ENCODE measurements at regions not wholly inside any gene's neighbourhood (a gene's known extent, or its start where the extent isn't known, plus 50 kb on each side); places are given as distances from the start of the nearest gene placed in this dataset.

DNA sequence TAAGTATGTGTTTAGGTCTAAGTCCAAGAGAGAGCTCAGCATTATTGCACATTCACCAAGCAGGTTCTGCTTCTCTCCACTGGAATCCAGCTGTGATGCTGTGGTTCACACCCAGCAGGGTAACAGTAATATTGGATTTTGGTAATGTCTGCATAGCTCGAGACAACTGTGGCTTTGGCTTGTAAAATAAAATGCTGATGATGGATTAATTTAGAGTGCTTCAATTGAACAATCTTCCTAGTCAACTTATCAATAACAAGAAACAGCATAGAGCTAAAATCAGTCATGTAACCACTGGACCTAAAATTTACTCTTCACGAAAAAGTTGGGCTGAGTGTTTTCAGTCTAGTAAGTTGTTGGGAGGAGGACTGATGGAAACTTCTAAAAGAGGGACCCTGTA lies 709.2 kb downstream of the TYW1 start:
- no peak for DNase-seq

DNA sequence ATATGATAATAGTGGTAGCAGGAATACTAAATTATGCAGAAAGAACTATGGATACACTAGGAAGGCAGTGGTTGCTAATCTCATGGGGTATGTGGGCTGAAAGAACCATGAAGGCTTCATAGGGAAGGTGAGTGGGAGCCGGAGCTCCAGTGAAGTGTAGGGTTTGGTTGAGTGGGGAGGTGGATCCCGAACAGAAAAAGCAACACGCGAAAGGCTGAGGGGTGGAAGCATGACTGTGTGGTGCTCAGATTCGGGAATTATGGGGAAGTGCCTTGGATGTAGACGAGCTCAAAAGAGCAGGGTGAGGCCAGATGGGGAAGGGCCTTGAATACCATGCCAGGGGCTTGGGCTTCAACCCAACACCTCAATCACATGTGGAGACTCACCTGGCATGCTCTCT lies 715.1 kb downstream of the TYW1 start:
- DNase-seq: no peak

DNA sequence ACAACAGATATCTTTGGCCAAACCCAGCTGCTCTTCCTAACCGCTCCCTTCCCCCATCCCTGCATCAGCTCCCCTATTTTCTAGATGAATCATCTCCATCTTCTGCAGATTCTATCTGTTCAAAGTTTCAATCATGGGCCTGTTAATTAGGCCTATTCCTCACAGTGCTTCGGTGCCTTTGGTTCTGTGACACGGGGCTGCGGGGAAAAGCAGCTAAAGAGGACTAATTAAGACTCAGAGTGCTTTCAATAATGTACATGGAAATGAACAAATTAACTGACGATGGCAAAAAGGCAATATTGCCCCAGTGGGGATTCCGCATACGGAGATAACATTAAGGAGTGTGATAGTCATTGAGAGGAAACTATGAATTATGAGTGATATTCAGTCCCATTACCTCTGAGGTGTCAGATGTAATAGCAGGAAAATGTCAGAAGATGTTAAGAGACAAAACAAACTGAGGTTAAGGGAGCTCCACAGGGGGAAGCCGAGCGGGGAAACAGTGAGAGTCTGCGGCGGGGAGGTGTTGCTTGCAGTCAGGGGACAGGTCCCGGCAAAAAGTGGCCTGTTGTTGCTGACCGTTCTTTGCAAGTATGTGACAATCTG lies 716.9 kb downstream of the TYW1 start:
- no peak for DNase-seq

DNA sequence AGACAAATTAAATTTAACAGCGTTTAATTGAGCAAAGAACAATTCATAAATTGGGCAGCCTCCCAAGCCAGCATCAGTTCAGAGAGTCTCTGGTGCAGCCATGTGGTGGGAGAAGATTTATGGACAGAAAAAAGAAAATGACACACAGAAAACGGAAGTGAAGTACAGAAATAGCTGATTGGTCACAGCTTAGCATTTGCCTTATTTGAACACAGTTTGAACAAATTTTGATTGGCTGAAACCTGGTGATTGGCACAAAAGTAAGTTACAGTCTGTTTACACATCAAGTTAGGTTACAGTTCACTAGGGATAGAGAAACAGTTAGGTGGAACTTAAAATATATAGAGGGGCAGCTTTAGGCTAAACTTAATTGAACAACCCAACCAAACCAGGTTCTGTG lies 720.1 kb downstream of the TYW1 start:
- DNase-seq: no peak

DNA sequence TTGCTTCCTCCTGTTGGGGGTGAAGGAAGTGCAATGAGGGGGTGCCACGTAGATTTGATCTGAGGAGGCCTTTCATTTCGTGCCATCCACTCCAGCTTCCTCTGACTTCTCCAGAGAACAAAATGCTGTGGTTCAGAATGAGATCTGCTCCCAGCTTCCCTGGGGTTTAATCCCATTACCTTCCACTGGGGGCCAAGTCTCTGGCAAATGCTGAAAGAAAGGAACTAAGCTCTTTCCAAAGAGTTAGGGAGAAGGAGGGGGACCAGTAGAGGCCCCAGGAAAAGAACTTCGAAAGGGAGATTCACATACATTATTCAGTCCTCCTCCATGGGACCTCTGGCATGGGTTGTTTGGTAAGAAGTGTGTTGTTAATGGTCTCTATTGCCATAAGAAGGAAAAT lies 727.0 kb downstream of the TYW1 start:
- no peak for DNase-seq

DNA sequence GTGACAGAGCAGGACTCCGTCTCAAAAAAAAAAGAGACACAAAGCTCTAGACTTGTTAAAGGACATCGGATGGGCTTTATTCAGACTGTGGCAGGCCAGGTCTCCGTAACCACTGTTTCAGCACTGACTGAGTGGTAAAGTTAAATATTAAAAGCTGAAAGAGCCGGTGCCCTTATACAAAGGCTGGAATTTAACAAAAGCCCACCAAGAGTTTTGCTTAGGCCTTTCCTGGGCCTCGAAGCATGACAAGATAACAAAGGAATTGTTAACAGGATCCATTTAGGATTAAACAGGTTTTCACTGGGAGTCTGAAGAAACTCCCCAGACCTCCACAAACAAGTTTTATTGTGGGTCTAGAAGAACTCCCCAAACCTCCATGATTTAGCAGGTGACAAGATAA lies 727.8 kb downstream of the TYW1 start:
- DNase-seq: no peak

DNA sequence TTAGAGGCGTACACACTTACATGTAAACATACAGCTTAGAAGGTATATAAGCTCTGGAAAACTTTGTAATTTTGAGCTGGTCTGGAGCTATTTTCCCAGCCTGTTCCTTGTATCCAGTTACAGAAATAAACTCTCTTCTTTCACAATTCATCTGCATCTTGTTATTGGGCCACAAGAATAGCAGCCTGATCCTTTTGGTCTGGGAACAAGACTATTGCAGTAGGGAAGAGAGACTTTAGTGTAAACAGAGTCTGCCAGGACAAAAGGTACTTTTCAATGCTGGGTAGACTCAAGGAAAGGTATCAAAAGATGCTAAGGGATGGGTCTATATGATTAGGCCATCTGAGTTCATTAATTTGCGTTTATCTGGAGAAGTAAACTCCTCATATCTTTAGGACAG lies 728.3 kb downstream of the TYW1 start:
- no peak for DNase-seq

DNA sequence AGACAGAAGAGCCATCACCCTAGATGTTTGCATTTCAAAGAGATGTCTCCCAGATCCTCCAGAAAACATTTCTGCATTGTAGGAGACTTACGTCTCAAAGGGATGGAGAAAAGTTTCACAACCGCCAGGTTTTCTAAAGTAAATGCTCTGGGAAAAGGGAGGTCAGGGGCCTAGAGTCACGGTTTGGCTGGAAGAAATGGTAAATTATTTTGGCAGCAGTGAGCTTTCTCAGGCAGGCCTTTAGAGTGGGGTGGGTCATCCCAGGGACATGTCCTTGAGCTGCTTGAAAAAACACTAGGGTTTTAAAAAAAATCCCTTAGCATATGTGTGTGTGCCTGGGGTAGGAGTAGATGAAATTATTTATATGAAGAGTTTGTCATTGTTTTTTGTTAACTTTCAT lies 728.8 kb downstream of the TYW1 start:
- no peak for DNase-seq

DNA sequence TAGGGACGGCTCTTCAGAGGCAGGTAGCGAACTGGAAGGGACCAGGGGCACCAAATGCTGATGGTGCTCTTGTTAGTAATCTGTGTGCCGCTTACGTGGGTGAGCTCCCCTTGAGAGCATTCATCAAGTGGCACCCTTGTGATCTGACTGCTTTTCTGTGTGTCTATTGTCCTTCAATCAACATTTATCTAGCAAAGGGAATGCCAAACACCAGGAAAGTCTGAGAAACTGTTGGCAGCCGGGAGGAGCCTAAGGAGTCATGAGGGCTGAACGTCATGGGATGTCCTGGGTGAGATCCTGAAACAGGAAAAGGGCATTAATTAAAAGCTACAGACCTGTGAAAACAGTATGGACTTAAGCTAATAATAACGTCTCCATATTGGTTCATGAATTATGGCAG lies 733.1 kb downstream of the TYW1 start:
- DNase-seq: peak; percentile 25

DNA sequence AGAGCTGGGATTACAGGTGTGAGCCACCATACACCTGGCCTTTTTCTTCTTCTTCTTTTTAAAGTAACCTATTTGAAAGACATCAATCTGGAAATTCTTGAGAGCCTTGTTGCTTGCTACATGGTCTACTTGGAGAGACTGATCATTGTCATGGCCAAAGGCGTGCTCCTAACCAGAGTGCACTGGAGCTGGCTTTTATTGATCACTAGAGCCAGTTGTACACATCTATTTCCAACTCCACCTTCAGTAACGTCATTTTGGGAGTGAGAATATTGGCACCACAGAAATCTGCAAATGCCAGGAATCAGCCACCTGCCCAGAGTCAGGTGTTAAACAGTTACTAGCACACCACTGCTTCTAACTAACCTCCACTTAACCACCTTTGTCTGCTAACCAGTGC lies 735.1 kb downstream of the TYW1 start:
- DNase-seq: no peak

DNA sequence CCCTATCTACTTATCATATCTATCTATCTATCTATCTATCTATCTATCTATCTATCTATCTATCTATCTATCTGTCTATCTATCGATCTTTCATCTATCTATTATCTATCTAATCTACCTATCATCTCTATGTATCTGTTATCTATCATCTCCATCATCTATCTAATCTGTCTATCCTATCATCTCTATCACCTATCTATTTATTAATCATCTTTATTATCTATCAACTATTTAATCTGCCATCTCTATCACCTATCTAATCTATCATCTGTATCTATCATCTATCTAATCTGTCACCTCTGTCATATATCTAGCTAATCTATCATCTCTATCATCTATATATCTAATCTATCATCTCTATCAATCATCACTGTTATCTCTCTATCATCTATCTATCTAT lies 736.3 kb downstream of the TYW1 start:
- no peak for DNase-seq

DNA sequence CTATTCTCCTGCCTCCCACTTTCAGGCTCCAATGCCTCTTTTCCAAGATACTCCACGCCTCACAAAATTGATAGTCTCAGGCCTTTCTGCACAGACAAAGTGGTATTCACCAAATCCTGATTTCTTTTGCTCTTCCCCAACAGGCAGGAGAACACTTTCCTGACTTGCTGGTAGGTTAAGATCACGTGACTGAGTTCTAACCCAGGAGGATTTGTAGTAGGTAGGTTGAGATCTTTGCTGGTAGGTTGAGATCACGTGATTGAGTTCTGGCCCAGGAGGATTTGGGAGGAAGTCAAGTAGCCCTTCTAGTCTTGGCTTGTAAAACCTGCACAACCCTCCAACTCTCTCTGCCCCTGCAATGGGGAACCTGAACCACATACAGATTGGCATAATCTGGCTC lies 741.5 kb downstream of the TYW1 start:
- DNase-seq: no peak

DNA sequence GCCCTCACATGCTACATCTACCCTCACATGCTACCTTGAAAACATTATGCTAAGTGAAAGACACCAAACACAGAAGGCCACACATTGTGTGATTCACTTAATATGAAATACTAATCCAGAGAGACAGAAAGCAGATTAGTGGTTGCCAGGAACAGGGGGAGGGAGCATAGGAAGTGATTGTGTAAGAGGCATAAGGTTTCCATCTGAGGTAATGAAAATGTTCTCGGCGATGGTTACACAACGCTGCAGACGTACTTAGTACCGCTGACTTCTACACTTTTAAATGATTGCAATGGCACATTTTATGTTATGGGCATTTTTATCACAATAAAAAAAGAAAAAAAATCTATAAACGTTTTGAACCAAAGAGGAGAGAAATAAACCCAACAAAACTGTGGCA lies 742.3 kb downstream of the TYW1 start:
- DNase-seq: no peak

DNA sequence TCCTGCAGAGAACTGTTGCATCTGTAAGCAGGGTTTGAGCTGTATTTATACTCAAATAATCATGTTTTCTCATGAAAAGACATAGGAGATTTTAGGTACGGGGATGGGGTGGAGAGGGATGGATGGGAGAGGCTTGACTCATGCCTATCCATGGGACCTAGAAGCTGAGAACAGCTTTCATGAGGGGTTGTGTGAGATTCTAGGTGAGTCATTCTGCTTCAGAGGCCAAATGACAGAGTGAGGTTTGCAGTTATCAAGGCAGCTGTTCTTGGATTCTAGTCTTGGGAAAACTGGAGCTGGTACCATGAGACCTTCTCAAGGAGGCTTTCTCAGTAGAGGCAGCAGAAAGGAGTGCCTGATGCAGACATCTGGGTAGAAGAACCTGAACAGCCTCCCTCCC lies 746.9 kb downstream of the TYW1 start:
- no peak for DNase-seq

DNA sequence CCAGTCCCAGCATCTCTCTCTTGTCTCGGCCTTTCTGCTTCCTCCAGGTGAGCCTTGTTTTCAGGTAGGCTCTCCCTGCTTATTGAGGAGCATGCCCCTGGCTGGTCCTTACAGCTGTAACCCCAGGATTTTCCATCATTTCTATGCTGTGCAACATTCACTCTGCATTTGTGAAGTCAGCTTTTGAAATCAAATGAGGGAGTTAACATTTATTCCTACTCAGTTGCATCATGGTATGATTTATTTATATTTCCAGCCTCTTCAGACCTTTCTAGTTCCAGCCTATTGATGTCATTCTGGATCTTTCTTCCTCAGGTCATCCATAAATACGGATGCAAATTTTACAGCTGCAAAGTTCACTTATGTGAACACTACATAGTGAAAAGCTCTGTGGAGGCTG lies 755.6 kb downstream of the TYW1 start:
- DNase-seq: no peak

DNA sequence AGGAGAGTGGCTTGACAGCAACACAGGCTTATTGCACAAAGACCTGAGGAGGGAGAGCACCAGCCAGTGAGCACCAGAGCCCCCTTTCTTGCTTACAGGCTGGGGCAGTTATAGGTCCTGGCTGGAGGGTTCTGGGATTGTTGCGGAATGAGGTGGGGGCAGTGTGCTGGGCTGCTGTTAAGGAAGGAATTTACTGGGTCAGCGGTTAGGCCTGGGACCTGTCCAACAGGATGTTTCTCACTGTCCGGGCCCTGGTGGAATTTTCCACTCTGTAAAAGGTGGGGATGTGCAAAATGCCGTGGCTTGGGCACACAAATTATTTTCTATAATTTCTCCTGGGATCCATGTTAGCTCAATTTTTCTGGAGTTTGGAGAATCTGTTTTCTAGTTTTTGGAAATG lies 757.3 kb downstream of the TYW1 start:
- DNase-seq: no peak

DNA sequence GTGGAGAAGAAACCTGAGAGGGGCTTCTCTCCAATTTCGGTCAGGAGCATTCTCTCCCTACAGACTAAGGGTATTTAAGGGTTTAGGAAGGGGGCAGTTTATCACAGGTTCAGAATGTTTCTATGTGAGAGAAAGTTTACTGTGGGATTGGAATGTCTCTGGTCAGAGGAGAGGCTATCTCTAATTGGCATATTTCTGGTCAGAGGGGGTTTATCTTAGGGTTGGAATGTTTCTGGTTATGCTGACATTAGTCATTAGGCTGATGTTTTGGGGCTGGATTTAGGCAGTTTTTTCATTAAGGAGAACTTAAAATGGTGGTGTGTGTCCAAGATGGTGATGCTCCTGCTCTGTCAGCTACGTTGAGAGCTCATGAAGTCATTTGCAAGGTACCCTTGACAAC lies 758.0 kb downstream of the TYW1 start:
- DNase-seq: no peak

DNA sequence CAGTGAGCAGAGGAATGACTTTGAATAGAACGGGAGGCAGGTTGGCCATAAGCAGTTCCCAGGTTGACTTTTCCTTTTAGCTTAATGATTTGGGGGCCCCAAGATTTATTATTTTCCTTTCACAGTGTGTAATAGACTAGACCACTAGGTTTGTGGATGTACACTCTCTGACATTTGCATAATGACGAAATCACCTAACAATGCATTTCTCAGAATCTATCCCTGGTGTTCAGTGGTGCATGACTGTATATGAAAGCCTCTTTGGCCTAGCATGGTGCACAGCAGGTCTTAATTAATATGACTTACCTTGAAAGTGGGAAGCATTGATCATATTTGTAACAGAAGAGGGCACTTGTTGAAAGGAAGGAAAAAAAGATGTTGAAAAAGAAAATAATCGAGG lies 761.9 kb downstream of the TYW1 start:
- peak; percentile 45 for DNase-seq

DNA sequence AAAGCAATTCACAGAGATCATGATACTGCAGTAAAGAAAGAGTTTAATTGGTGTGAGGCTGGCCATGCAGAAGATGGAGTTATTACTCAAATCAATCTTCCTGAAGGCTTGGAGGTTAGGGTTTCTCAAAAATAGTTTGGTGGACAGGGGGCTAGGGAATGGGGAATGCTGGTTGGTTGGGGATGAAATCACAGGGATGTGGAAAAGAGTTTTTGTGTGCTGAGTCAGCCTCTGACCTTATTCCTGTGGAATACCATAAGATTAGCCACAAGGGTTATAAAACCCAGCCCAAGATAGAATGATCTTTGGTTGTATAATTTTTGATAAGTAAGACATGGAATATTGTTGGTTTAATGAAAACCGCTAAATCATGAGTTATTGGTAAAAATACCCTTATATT lies 764.3 kb downstream of the TYW1 start:
- DNase-seq: no peak

DNA sequence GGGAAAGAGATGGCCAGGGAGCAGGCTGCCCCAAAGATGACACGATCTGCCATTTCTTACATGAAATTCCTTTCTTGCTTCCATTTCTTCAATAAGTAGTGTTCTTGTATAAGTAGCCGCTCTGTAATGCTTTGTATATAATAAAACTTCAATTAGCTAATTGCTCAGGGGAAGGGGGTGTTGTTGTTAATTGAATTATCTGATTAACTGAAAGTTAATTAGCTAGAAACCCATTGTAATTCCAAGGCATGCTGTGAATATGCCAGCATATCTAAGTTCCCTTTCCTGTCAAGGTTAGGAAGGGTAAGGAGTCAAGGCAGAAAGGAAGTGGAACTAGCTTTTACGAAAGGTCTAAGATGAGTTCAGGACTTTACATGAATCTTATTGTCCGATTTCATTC lies 765.9 kb downstream of the TYW1 start:
- no peak for DNase-seq

DNA sequence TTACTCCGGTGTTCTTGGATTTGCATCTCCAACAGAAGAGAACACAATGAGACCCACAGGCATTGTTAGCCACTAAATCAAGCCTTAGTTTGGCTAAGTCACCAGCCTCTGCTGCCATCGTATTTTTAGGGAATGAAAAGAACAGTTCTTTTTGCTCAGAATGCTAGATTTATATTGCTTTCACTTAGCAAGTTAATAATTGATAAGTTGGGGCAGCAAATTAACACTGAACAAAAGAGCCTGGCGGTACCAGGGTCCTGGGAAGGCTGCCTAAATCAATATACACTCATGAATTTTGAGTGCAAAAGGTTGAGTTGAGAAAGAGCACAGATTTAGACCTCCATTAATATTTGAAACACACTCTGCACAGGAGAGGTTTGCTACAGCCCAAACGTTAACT lies 767.7 kb downstream of the TYW1 start:
- no peak for DNase-seq

DNA sequence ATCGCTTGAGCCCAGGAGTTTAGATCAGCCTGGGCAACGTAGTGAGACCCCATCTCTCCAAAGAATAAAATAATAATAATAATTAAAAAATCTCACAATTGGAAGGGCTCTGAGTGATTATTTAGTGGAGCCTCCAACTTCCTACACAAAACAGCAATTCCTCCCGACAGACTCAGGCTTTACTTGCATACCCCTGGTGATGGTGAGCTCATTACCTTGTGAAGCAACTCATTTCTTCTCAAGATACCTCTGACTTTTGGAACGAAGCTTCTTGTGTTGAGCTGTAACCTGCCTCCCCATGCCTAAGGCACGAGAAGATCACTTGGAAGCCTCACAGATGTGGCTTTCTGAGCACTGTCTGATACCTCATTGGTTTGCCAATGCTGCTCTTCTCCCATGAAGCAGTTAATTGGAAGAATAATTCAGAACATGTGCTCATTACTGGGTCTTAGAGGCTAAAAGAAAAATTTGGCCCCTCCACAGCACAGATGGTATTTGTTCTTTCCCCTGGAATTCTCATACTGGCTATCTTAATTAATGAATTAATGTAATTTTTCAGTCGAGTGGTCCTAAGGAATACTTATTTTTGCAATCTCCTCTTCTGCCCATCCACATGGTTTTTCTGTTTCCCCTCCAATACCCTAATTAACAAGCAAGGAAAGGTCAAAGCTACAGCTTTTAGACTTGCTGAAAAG lies 769.0 kb downstream of the TYW1 start:
- DNase-seq: no peak

DNA sequence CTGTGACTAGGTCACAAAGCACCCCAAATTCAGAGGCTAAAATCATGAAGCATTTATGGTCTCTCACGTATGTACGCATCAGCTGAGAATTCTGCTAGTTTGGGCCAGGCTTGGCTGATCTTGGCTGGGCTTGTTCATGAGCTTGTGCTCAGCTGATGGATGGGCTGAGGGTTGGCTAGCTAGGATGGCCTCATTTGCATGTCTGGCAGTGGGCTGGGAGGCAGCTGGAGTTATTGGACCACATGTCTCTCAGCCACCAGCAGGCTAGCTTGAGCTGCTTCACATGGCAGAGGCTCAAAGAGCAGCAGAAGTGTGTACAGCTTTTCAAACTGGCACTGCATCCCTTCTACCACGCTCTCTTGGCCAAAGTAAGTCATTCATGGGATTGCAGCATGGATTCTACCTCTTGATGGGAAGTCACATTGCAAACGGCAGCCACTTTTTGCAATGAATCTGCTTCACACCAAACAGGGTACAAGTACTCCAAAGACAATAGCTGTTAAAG lies 770.3 kb downstream of the TYW1 start:
- DNase-seq: no peak

DNA sequence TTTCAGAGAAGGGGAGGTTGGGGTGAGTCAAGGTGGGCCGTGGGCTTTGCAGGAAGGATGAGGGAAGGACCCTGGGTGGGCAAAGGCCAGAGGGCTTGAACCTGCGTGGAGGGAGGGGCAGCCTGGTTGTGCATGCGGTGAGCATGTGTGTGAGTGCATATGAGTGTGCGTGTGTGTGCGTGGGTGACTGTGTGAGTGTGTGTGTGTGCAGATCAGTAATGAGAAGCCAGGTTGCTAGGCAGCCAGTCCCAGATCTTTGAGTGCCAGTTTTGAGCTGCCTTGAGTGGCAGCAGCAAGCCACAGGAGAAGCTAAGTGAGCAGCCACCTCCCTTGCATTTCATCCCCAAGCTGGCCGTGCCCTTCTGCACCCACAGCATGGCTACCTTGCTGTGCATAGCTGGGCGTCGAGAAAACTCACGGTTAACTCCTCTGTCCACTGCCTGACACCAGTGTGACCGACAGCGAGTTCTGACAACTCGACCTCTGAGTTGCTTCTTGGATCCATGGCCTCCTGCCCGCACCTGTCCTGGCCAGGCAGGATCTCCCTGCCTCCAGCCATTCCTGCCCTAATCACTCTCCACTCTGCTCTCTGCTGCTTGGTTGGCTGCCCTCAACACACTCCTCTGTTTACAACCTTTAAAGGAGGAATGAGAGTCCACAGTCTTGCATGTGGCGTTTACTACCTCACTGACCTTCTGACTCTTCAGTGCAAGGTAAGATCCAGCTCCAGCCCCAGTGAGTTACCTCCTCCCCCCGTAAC lies 775.4 kb downstream of the TYW1 start:
- DNase-seq: no peak

Measured in NCI-H345 (cell line).